CD4-positive, alpha-beta T cell treated with Interleukin-21 for 1 hour (primary cell): ENCODE measurements at regions not wholly inside any gene's neighbourhood (a gene's known extent, or its start where the extent isn't known, plus 50 kb on each side); places are given as distances from the start of the nearest gene placed in this dataset.
A peak's percentile ranks its signal among the peaks of the same experiment; 100 is the strongest.
"Not testable (repeated sequence)": the region's sequence is repeated elsewhere in the genome, so short reads cannot be mapped to it uniquely, and the experiment has no call there.

ENCODE experiments used
- DNase-seq: peaks from one replicate; pipeline ENCODE4 v3.0.0-alpha.2; 2020

- DNase-seq = no peak
Measured at GRCh38 chr5:168092209-168093185, 198.9 kb upstream of the WWC1 start.

DNA sequence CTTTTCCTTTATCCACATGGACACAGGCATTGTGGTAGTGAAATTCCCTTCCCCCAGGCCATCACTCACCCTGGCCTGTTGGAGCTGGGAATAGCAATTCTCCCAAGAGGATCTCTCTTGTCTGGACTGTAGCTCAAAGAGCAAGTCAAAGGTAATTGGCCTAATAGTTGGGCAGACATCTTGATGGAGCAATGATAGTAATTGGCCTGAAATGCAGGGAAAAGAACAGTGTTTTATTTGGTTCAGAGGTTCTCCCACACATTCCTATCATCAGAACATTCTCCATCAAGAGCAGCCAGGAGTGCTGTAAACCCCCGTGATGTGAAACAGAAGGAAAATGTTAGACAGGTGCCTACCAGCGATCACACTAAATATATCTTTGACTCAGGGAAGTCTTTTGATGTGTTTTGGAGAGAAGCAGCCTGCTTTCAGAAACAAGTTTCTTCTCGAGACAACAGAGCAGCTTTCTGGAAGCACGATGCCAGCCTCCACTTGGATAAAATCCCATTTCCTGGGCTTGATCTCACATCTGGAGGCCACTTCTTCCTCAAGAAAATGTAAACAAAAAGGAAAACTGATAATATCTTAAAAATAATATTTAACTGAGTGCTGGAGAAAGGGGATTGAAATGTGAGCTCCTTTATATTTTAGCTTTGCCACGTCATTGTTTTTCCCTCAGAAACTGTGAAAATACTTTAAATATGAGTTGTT, 198.1 kb upstream of the WWC1 start:
- DNase-seq = no peak

GRCh38 chr5:168096525-168096924, 194.9 kb upstream of the WWC1 start:
- no peak for DNase-seq

DNA sequence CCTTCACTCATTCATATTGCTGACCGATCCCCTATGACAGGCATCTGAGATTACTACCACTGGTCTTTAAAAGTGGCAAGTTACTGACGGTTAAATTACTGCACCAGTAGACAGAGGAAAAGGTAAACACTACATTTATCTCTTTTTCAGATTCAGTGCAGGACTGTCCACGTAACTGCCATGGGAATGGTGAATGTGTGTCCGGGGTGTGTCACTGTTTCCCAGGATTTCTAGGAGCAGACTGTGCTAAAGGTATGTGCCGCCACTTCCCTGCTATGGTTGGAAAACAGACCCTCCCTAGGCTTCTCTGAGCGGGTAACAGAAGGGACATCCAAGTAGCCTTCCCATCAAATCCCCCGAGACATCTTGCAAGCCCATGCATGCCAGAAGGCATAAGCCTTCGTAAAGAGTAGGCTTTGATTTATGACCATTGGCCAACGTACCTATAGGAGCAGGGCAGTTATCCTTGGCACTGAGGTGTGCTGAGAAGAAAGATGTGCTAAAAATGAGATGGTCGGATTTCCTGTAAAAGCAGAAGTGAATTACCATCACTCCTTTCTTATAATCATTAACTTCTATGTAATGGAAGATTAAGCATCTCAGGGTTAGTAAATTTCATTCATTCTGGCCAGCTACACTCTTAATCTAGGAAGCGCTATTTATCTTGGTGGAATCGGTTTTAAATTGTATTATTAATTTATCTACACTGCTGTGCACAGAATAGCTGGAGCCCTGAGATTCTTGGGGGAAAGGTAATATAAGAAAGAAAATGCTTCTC, 193.4 kb upstream of the WWC1 start:
- no peak for DNase-seq

- no peak for DNase-seq
Measured at GRCh38 chr5:168101352-168101751, 190.1 kb upstream of the WWC1 start.

DNA sequence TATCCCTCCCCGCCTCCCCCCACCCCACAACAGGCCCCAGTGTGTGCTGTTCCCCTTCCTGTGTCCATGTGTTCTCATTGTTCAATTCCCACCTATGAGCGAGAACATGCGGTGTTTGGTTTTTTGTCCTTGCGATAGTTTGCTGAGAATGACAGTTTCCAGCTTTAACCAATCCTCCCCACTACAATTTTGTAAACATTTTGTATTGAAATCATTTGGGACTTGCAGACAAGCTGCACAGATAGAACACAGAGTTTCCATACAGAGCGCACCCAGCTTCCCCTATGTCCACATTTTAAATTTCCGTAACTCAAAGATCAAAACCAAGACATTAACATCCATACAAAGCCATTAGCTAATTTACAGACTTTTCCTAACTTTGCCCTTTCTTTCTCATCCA, 188.4 kb upstream of the WWC1 start:
- not testable (repeated sequence) for DNase-seq

DNA sequence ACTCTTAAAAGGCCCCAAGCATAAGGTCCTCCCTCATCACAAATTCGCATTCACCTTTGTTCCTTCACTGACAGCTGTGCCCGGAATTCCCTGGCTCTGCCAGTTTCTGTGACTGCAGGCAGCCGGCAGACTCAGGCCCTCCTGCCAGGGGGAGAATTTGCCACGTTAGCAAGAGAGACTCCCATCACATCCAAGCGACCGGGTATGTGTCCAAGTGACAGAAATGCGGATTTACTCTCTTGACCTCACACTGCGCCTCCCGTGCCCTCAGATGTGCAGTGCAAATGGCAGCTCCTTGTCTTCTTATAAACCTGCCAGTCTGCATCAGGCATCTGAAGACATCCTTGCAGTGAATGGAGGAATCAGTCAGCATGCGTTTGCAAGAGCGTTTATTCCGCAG, 187.1 kb upstream of the WWC1 start:
- no peak for DNase-seq

DNA sequence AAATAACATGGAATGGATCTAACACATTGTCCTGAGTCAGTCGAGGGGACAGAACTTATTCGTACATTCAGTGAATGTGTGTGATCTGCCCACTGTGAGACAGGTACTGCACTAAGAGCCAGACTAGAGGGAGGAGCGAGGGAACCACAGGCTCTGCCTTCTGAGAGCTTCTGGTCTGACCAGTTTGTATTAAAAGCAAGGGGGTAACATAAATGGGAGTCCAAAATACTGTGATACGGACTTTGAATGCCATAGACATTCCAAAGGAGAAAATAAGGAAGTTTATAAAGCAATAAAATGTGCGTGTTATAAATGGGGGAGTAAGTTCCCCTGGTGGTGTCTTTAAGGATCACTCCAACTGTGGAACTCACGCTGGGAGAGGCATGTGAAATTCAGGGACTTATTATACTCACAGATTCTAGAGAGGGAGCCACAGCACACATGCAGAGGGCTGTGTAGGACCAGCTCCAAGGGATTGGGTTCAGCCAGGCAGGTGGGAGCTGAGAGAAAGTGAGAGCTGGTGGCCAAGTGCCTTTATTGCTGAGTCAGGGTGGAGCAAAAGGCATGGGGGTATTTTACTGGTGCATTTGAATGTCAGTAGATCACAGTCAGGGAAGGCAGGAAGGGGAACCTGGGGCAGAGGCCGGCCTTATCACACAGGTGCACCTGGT, 186.5 kb upstream of the WWC1 start:
- DNase-seq = no peak

DNA sequence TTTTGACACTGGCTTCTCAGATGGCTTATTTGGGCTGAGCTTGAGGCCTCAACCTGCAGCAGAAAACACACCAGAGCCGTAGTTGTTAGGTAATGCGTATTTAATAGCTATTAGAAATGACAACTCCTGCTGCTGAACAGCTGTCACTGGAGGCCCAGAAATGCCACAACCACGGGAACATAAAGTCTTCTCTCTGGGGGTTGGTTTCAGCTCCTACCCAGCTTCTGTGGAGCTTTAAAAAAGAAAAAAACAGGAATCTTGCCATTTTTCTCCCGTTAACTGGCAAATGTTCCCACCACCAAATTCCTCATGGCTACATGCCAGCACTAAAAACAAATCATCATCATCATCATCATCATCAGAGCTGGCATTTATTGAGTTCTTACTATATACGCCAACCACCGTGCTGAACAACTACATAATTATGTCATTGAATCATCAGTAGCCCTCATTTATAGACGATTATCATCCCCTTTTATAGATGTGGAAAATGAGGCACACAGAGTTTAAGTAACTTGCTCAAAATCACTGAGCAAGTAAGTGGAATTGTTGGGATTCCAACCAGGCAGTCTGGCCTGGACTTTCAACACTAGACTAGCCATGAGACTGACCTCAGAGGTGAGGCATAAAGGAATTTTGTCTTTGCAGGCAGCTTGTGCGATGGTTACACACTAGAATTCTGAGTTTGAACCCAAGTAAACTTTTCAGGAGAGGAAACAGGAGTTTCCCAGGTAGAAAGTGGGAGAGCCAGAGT, 185.3 kb upstream of the WWC1 start:
- no peak for DNase-seq

DNA sequence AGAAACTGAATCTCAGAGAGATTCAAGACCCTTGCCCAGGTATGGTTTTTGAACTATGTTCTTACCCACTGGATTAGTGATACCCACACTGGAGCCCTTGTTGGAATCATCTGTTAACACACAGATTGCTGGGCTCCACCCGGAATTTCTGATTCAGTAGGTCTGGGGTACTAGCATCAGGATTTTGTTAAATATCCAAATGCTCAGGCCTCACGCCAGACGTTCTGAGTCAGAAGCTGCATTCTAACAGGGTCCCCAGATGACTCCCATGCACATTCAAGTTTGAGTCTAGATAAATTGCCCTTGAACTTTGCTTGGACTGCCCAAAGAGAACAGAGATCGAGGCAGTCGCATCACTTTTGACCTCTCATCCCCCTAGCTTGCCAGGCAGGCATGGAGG, 182.0 kb upstream of the WWC1 start:
- no peak for DNase-seq

- DNase-seq = no peak
Measured at GRCh38 chr5:168110384-168110783, 181.1 kb upstream of the WWC1 start.

DNA sequence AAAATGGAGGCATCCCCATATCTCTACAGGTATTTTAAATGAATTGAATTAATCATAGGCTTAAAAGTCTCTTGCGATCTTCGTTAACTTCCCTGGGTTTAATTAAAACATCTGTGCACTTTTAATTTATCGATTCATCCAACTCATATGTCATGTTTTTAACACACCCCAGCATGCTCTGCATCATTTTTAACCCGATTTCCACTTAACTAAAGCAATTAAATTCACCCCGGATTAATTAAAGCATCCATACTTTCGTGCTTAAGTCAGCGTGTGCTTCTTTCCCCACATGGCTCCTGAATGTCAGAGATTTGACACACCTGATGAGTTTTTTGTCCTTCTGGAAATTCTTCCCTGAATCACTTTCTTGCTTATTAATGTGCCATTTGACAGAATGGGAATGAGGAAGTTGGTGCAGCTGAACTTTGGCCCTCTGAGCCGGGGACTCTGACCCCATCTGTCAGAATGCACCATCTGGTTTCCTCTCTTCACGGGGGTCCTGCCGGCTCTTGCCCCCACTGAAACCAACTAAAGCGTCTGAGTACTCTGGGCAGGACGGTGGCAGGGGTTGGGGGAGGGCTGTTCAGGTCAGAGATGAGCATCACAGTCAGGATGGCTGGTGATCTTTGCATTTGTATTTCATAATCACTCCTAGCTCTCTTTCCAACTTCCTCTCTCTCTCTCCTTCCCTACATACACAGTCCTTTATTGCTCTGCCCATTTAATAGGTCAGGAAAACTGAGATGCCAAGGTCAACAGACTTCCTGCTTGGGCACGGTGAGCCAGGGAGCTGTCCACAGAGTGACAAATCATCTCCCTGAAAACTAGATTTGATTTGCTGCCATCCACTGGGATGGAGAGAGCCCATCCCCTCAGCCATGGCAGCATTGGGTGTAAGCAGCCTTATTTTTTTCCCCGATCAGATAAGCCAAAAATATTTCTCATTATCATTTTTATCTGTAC, 180.3 kb upstream of the WWC1 start:
- no peak for DNase-seq

DNA sequence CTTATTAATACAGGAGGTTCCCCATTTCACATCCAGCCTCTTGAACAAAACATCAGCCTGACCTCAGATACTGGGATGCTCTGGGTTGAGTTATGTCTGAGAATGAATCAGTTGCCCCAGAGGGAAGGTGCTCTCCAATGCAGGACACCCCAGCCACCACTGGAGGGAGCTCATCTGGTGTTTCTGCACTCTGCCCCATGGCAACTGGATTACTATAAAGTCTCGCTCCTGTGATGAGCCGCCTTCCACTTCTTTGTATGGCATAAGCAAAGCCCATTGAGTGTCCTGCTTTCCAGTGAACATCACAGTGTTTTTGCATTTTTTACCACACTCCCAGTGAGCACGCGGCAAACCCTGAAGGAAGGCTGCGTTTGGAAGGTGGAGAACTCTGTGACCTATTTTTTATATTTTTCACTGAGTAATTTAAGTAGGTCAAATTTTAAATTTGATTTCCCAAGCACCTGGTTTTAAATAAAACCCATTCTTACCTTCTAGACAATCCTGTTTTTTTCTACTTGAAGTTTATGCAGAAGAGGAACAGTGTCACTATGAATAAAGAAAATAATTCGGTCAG, 176.9 kb upstream of the WWC1 start:
- peak; percentile 15 for DNase-seq

DNA sequence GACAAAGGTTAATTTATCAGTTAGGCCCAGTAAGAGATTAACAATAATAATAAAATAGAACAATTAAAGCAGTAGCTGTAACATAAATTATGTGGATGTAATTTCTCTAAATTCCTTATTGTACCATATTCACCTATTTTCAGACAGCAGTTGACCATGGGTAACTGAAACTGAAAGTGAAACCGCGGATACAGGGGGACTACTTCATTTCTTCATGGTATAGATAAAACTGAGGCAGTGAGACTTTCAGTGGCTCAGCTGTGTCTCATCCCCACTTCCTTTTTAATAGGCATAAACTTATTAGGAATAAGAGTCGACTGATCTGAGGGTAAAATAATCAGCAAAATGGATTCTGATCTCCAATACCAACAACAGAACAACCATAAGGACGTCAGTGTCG, 174.0 kb upstream of the WWC1 start:
- no peak for DNase-seq

DNA sequence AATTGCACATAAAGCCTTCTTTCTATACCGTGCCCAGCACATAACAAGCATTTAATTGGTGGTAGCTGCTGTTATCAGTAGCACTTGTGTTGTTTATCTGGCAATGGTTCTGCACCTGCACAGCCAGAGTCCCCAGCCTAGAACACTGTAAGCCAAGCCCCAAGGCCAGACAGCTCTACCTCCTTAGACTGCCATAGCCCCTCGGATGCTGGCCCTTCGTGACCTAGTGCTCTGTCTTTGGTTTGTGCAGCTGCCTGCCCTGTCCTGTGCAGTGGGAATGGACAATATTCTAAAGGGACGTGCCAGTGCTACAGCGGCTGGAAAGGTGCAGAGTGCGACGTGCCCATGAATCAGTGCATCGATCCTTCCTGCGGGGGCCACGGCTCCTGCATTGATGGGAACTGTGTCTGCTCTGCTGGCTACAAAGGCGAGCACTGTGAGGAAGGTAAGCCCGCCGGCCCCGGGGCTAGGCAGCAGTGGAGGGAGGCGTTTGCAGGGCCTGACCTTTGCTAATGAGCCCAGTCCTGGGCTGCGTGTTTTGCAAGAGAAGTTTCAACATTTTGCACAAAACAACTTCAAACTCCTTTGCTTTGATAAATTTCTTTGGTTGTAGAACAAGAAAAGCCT, 173.3 kb upstream of the WWC1 start:
- DNase-seq = no peak

- DNase-seq = no peak
Measured at GRCh38 chr5:168120401-168121137, 170.9 kb upstream of the WWC1 start.

- DNase-seq = no peak
Measured at GRCh38 chr5:168121138-168121494, 170.3 kb upstream of the WWC1 start.

GRCh38 chr5:168123631-168124528, 167.6 kb upstream of the WWC1 start:
- no peak for DNase-seq
